GM19238 (cell line): ENCODE measurements at regions not wholly inside any gene's neighbourhood (a gene's known extent, or its start where the extent isn't known, plus 50 kb on each side); places are given as distances from the start of the nearest gene placed in this dataset.
"Not testable (repeated sequence)": the region's sequence is repeated elsewhere in the genome, so short reads cannot be mapped to it uniquely, and the experiment has no call there.

Experiments used
- DNase-seq: peaks from one replicate; pipeline ENCODE4 v3.0.0; 2011; ENCODE audit warnings: low spot score; ENCODE audit not compliant: insufficient read length

- no peak for DNase-seq
These were observed 1960.9 kb upstream of the DEFB115 start for GRCh38 chr20:29296256-29297230.

- no peak for DNase-seq
These were observed 1959.8 kb upstream of the DEFB115 start for GRCh38 chr20:29297411-29298270.

- DNase-seq: no peak
These were observed 1959.2 kb upstream of the DEFB115 start for GRCh38 chr20:29298271-29298590.

GRCh38 chr20:29298759-29299613 lies 1958.5 kb upstream of the DEFB115 start:
- DNase-seq: no peak

GRCh38 chr20:29299811-29300578 lies 1957.5 kb upstream of the DEFB115 start:
- DNase-seq: no peak

- no peak for DNase-seq
These were observed 1956.6 kb upstream of the DEFB115 start for GRCh38 chr20:29300579-29301551.

- DNase-seq: no peak
These were observed 1955.7 kb upstream of the DEFB115 start for GRCh38 chr20:29301624-29302259.

GRCh38 chr20:29302979-29303644 lies 1954.4 kb upstream of the DEFB115 start:
- DNase-seq: no peak

- DNase-seq: no peak
These were observed 1950.9 kb upstream of the DEFB115 start for GRCh38 chr20:29306390-29307072.

- DNase-seq: not testable (repeated sequence)
These were observed 1950.0 kb upstream of the DEFB115 start for GRCh38 chr20:29307484-29307883.

- not testable (repeated sequence) for DNase-seq
These were observed 1948.5 kb upstream of the DEFB115 start for GRCh38 chr20:29308956-29309355.

- DNase-seq: not testable (repeated sequence)
These were observed 1948.0 kb upstream of the DEFB115 start for GRCh38 chr20:29309481-29309880.

GRCh38 chr20:29311046-29311445 lies 1946.4 kb upstream of the DEFB115 start:
- DNase-seq: not testable (repeated sequence)

- DNase-seq: not testable (repeated sequence)
These were observed 1944.8 kb upstream of the DEFB115 start for GRCh38 chr20:29312679-29313078.

- no peak for DNase-seq
These were observed 1944.0 kb upstream of the DEFB115 start for GRCh38 chr20:29313481-29313880.

- no peak for DNase-seq
These were observed 1943.2 kb upstream of the DEFB115 start for GRCh38 chr20:29314294-29314693.

GRCh38 chr20:29318871-29319461 lies 1938.5 kb upstream of the DEFB115 start:
- DNase-seq: no peak
